H9 (cell line): ENCODE measurements at regions not wholly inside any gene's neighbourhood (a gene's known extent, or its start where the extent isn't known, plus 50 kb on each side); places are given as distances from the start of the nearest gene placed in this dataset.

ENCODE experiments used
- DNase-seq: peaks from one replicate; pipeline ENCODE4 v3.0.0-alpha.2; 2017
- H2AFZ ChIP-seq: one replicate; pipeline ENCODE4 v1.6.1; 2013; ENCODE audit warnings: mild to moderate bottlenecking, low read length, control low read depth, moderate library complexity
- H2AK5ac ChIP-seq: 2 replicates; pipeline ENCODE4 v1.6.1; 2013; ENCODE audit warnings: low read length, control low read depth, mixed read lengths; ENCODE audit not compliant: insufficient read length
- H2BK120ac ChIP-seq: one replicate; pipeline ENCODE4 v1.6.1; 2013; ENCODE audit warnings: low read depth, mild to moderate bottlenecking, low read length, control low read depth, inconsistent platforms; ENCODE audit not compliant: poor library complexity, severe bottlenecking
- H2BK12ac ChIP-seq: 2 replicates; pipeline ENCODE4 v1.6.1; 2013; ENCODE audit warnings: low read length, control low read depth, mixed read lengths, low read depth; ENCODE audit not compliant: insufficient read length
- H2BK15ac ChIP-seq: 2 replicates; pipeline ENCODE4 v1.6.1; 2013; ENCODE audit warnings: low read depth, low read length, control low read depth
- H2BK20ac ChIP-seq: one replicate; pipeline ENCODE4 v1.6.1; 2013; ENCODE audit warnings: low read depth, mild to moderate bottlenecking, low read length, control low read depth, inconsistent platforms; ENCODE audit not compliant: poor library complexity, severe bottlenecking
- H2BK5ac ChIP-seq: 2 replicates; pipeline ENCODE4 v1.6.1; 2013; ENCODE audit warnings: low read length, control low read depth, mixed read lengths; ENCODE audit not compliant: insufficient read length
- H3K14ac ChIP-seq: 2 replicates; pipeline ENCODE4 v1.6.1; 2013; ENCODE audit warnings: low read length, control low read depth; ENCODE audit not compliant: insufficient read depth
- H3K18ac ChIP-seq: 2 replicates; pipeline ENCODE4 v1.6.1; 2013; ENCODE audit warnings: low read depth, mild to moderate bottlenecking, mixed read lengths, low read length, control low read depth; ENCODE audit not compliant: insufficient read length
- H3K23ac ChIP-seq: 2 replicates; pipeline ENCODE4 v1.6.1; 2013; ENCODE audit warnings: low read length, control low read depth, mixed read lengths, low read depth; ENCODE audit not compliant: insufficient read length
- H3K23me2 ChIP-seq: 2 replicates; pipeline ENCODE4 v1.6.1; 2013; ENCODE audit warnings: low read depth, mild to moderate bottlenecking, mixed read lengths, low read length, control low read depth; ENCODE audit not compliant: insufficient read length, poor library complexity, severe bottlenecking
- H3K27ac ChIP-seq: 2 replicates; pipeline ENCODE4 v1.5.1; 2013; ENCODE audit warnings: low read length, control low read depth, mixed read lengths, low read depth; ENCODE audit not compliant: insufficient read length
- H3K27me3 ChIP-seq: 2 replicates; pipeline ENCODE4 v1.6.1; 2013; ENCODE audit warnings: low read length, control low read depth, inconsistent platforms; ENCODE audit not compliant: insufficient read depth
- H3K4ac ChIP-seq: 2 replicates; pipeline ENCODE4 v1.6.1; 2013; ENCODE audit warnings: low read depth, mild to moderate bottlenecking, control low read depth, inconsistent platforms, low read length, moderate library complexity
- H3K4me1 ChIP-seq: 2 replicates; pipeline ENCODE4 v1.6.1; 2013; ENCODE audit warnings: low read length, control low read depth, inconsistent platforms; ENCODE audit not compliant: insufficient read depth
- H3K4me2 ChIP-seq: 2 replicates; pipeline ENCODE4 v1.6.1; 2013; ENCODE audit warnings: low read length, control low read depth, mixed read lengths; ENCODE audit not compliant: insufficient read length, insufficient read depth
- H3K56ac ChIP-seq: 2 replicates; pipeline ENCODE4 v1.6.1; 2013; ENCODE audit warnings: low read depth, mild to moderate bottlenecking, mixed read lengths, low read length, control low read depth; ENCODE audit not compliant: insufficient read length
- H3K79me1 ChIP-seq: 2 replicates; pipeline ENCODE4 v1.6.1; 2013; ENCODE audit warnings: low read depth, mild to moderate bottlenecking, moderate library complexity, low read length, control low read depth, inconsistent platforms; ENCODE audit not compliant: insufficient read depth, poor library complexity, severe bottlenecking
- H3K79me2 ChIP-seq: 2 replicates; pipeline ENCODE4 v1.6.1; 2013; ENCODE audit warnings: low read length, control low read depth, inconsistent platforms; ENCODE audit not compliant: insufficient read depth
- H3K9ac ChIP-seq: 2 replicates; pipeline ENCODE4 v1.6.1; 2013; ENCODE audit warnings: low read length, control low read depth, mixed read lengths; ENCODE audit not compliant: insufficient read length; ENCODE audit errors: extremely low read depth
- H3K9me3 ChIP-seq: one replicate; pipeline ENCODE4 v1.6.1; 2013; ENCODE audit warnings: low read depth, low read length, inconsistent platforms; ENCODE audit not compliant: control insufficient read depth
- H3T11ph ChIP-seq: one replicate; pipeline ENCODE4 v1.6.1; 2013; ENCODE audit warnings: mild to moderate bottlenecking, low read length, control low read depth, inconsistent platforms
- H4K20me1 ChIP-seq: one replicate; pipeline ENCODE4 v1.6.1; 2013; ENCODE audit not compliant: control insufficient read depth, insufficient read length, insufficient read depth
- H4K5ac ChIP-seq: 2 replicates; pipeline ENCODE4 v1.6.1; 2013; ENCODE audit warnings: low read depth, mild to moderate bottlenecking, mixed read lengths, low read length, control low read depth; ENCODE audit not compliant: insufficient read length
- H4K8ac ChIP-seq: replicated peaks from 2 replicates; pipeline ENCODE4 v1.6.1; 2013; ENCODE audit warnings: low read length, control low read depth, mixed read lengths, low read depth; ENCODE audit not compliant: insufficient read length
- H4K91ac ChIP-seq: 2 replicates; pipeline ENCODE4 v1.6.1; 2013; ENCODE audit warnings: low read depth, mild to moderate bottlenecking, moderate library complexity, mixed read lengths, low read length, control low read depth; ENCODE audit not compliant: insufficient read length
- H3K27ac Mint-ChIP-seq, 3 experiments: 2 replicates in 2 of 3; 3 replicates in 1 of 3; pipeline ENCODE4 v1.8.0; 2020 to 2021; ENCODE audit warnings: mixed read lengths in 3 of 3, mild to moderate bottlenecking in 1 of 3, moderate library complexity in 1 of 3
- H3K27me3 Mint-ChIP-seq: 2 replicates; pipeline ENCODE4 v1.8.0; 2021; ENCODE audit warnings: low read depth, mild to moderate bottlenecking, moderate library complexity, mixed read lengths
- H3K36me3 Mint-ChIP-seq, 3 experiments: 2 replicates in 2 of 3; 3 replicates in 1 of 3; pipeline ENCODE4 v1.8.0; 2020 to 2021; ENCODE audit warnings: low read depth in 3 of 3, mixed read lengths in 3 of 3; ENCODE audit not compliant: insufficient read depth in 1 of 3
- H3K4me1 Mint-ChIP-seq, 2 experiments: 2 replicates each; pipeline ENCODE4 v1.8.0; 2020; ENCODE audit warnings: mixed read lengths in 2 of 2
- H3K4me3 Mint-ChIP-seq, 2 experiments: 2 replicates in 1 of 2; 3 replicates in 1 of 2; pipeline ENCODE4 v1.8.0; 2020 to 2021; ENCODE audit warnings: mild to moderate bottlenecking in 2 of 2, mixed read lengths in 2 of 2, moderate library complexity in 1 of 2
- H3K9me3 Mint-ChIP-seq, 2 experiments: 2 replicates in 1 of 2; 3 replicates in 1 of 2; pipeline ENCODE4 v1.8.0; 2020; ENCODE audit warnings: mild to moderate bottlenecking in 2 of 2, mixed read lengths in 2 of 2, moderate library complexity in 1 of 2
- WGBS: extraction: QIAGEN DNeasy Blood & Tissue Kit; methylation state at CpG from one replicate; pipeline ENCODE4 v1.1.7; 2013; ENCODE audit warnings: missing lambda C conversion rate, low lambda C conversion rate, mixed read lengths; ENCODE audit not compliant: insufficient read length; ENCODE audit errors: extremely low coverage; 5-methylcytosine and 5-hydroxymethylcytosine counted together
- TF ChIP-seq, protein P1 (sequence below): fragments of 200-600 bp; sonication (generic); conservative IDR thresholded peaks from 3 replicates; pipeline ENCODE4 v1.8.0; 2021; ENCODE audit warnings: antibody characterized with exemption, mild to moderate bottlenecking

DNA sequence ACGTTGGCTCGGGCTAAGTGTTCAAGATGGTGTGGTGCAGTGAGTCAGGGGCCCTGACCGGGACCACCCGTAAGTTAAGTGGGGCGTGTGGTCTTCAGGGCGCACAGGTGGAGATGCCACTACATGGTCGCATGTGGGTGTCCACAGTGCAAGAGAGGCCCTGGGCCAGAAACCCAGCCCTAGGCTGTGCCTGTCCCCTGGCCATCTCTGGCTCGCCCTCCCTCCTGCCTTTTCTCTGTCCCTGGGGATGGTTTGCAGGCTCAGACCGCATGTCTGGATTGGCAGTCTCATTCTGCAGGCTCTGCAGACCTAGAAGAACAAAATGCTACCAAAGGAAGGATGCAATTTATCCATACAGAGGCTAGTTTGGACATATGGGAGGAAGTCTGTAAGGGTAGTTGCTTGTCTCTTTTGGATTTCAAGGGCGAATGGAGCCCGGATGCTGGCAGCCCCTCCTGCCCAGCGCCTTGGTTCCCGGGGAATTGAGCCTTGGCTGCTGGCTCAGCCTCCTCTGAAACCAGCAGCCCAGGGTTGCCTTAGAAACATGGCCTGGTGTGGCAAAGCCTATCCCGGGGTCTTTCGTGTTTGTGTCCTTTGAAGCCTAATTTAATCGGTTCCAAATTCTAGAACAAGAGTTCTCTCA lies 417.5 kb upstream of the HS6ST1 start:
- Histone ChIP-seq H4K8ac (no peak overlapping the region), H3K23ac (no peak overlapping the region), H2BK5ac (no peak overlapping the region), H3K9ac (no peak overlapping the region), H3K27ac (no peak overlapping the region), H3K79me2 (no peaks in the 10 kb centered on the region), H2BK12ac (no peak overlapping the region), H3K27me3 (no peaks in the 10 kb centered on the region), H2BK15ac (no peak overlapping the region), H4K5ac (no peak overlapping the region), H2AFZ (no peak overlapping the region), H2BK20ac (no peak overlapping the region), H2AK5ac (no peak overlapping the region), H2BK120ac (no peak overlapping the region), H3K14ac (no peak overlapping the region), H3K9me3 (no peaks in the 10 kb centered on the region), H4K91ac (no peak overlapping the region), H3K4me2 (no peak overlapping the region), H3K23me2 (no peaks in the 10 kb centered on the region), H3K18ac (no peak overlapping the region), H3K56ac (no peak overlapping the region), H3T11ph (no peak overlapping the region), H3K4ac (no peak overlapping the region), H4K20me1 (no peaks in the 10 kb centered on the region), H3K4me1 (no peaks in the 10 kb centered on the region), H3K79me1 (no peaks in the 10 kb centered on the region)
- TF ChIP-seq, protein P1, sequence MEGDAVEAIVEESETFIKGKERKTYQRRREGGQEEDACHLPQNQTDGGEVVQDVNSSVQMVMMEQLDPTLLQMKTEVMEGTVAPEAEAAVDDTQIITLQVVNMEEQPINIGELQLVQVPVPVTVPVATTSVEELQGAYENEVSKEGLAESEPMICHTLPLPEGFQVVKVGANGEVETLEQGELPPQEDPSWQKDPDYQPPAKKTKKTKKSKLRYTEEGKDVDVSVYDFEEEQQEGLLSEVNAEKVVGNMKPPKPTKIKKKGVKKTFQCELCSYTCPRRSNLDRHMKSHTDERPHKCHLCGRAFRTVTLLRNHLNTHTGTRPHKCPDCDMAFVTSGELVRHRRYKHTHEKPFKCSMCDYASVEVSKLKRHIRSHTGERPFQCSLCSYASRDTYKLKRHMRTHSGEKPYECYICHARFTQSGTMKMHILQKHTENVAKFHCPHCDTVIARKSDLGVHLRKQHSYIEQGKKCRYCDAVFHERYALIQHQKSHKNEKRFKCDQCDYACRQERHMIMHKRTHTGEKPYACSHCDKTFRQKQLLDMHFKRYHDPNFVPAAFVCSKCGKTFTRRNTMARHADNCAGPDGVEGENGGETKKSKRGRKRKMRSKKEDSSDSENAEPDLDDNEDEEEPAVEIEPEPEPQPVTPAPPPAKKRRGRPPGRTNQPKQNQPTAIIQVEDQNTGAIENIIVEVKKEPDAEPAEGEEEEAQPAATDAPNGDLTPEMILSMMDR = no peak
- WGBS = no CpG with 5 or more reads among the region's 16 CpGs
- Mint-ChIP-seq H3K9me3 (no peaks in the 10 kb centered on the region; a peak in 1 of 5 replicates), H3K4me3 (no peak overlapping the region), H3K36me3 (peaks cover 0 to 2% (median 0%) of the 10 kb centered on the region in 3 experiments; a peak in 1 of 7 replicates), H3K27me3 (peaks cover 16% of the 10 kb centered on the region), H3K27ac (no peak overlapping the region), H3K4me1 (peaks cover 11 to 15% of the 10 kb centered on the region in 2 experiments)
- no peak for DNase-seq
